SK-N-MC (cell line): ENCODE measurements at regions not wholly inside any gene's neighbourhood (a gene's known extent, or its start where the extent isn't known, plus 50 kb on each side); places are given as distances from the start of the nearest gene placed in this dataset.

ENCODE experiments used
- DNase-seq: peaks from one replicate; pipeline ENCODE4 v3.0.0-alpha.2; 2011; ENCODE audit warnings: low read depth, low spot score
- H3K27ac ChIP-seq: fragments of 200-600 bp; sonication (generic); 2 replicates; pipeline ENCODE4 v1.5.1; 2016; ENCODE audit warnings: mixed run types
- H3K36me3 ChIP-seq: fragments of 200-600 bp; sonication (generic); 2 replicates; pipeline ENCODE4 v1.6.1; 2017; ENCODE audit warnings: antibody characterized with exemption, low read length, mixed read lengths; ENCODE audit not compliant: insufficient read depth
- H3K4me3 ChIP-seq: fragments of 200-600 bp; sonication (generic); 2 replicates; pipeline ENCODE4 v1.5.1; 2016
- H3K9ac ChIP-seq: fragments of 200-600 bp; sonication (generic); 2 replicates; pipeline ENCODE4 v1.8.0; 2017; ENCODE audit warnings: mixed run types, mixed read lengths; ENCODE audit not compliant: insufficient read length
- H3K9me3 ChIP-seq: fragments of 200-600 bp; sonication (generic); 2 replicates; pipeline ENCODE4 v1.6.1; 2017; ENCODE audit warnings: low read depth, mild to moderate bottlenecking, antibody characterized with exemption, low read length, moderate library complexity, mixed read lengths
- EZH2 ChIP-seq: fragments of 200-600 bp; sonication (generic); IDR thresholded peaks from one replicate; pipeline ENCODE4 v1.6.1; 2017; ENCODE audit warnings: antibody characterized with exemption
- FOXP2 ChIP-seq: optimal IDR thresholded peaks from 2 replicates; pipeline ENCODE3; 2011; ENCODE audit warnings: mild to moderate bottlenecking, moderate library complexity; ENCODE audit not compliant: insufficient read depth; ENCODE audit errors: extremely low read length, control extremely low read depth
- POLR2AphosphoS5 ChIP-seq: IDR thresholded peaks from 2 replicates; pipeline ENCODE4 v1.6.1; 2012; ENCODE audit warnings: mild to moderate bottlenecking, low read depth, low read length, borderline replicate concordance

GRCh38 chr7:10120936-10121335 lies 852.7 kb upstream of the PHF14 start:
- no peak for DNase-seq
- TF ChIP-seq POLR2AphosphoS5 (no peak), FOXP2 (no peak), EZH2 (no peak)
- H3K9me3 ChIP-seq: no peaks in the 10 kb centered on the region
- no peak overlapping the region for H3K27ac ChIP-seq
- H3K9ac ChIP-seq: no peak overlapping the region
- H3K4me3 ChIP-seq: no peak overlapping the region
- no peaks in the 10 kb centered on the region for H3K36me3 ChIP-seq

- no peak for TF ChIP-seq EZH2
- no peak for TF ChIP-seq POLR2AphosphoS5
- no peak for TF ChIP-seq FOXP2
- Histone ChIP-seq H3K36me3 (no peaks in the 10 kb centered on the region), H3K9me3 (no peaks in the 10 kb centered on the region), H3K4me3 (no peak overlapping the region), H3K9ac (no peak overlapping the region), H3K27ac (peak overlapping the region; percentile 47; the same call in 1 of the 2 replicates)
- DNase-seq: no peak
Observed at GRCh38 chr7:10121631-10122030, 852.0 kb upstream of the PHF14 start.

GRCh38 chr7:10122551-10123100 lies 851.0 kb upstream of the PHF14 start:
- Histone ChIP-seq H3K9ac (no peak overlapping the region), H3K36me3 (no peaks in the 10 kb centered on the region), H3K4me3 (no peak overlapping the region), H3K9me3 (no peaks in the 10 kb centered on the region), H3K27ac (0 out of 2 replicates have a peak overlapping the region, but pooled peaks have one; percentile 2)
- TF ChIP-seq FOXP2 (no peak), EZH2 (no peak), POLR2AphosphoS5 (no peak)
- DNase-seq: no peak

DNA sequence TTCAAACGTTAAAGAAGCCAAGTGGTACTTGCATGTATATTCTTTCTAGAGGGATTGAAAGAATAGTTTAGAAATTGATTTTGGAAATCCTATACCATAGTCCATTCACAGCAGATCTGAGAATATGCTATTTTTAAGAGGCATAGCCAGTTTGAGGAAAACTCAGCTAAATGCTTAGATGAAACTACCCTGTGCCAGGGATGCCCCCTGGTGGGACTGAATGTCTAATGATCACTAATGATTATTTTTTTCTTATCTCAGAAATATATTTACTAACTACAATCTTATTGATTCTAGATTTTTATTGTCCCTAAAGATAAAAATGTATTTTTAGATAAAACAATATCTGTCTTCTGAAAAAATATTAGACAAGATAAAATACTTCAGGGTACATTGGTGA lies 844.9 kb upstream of the PHF14 start:
- no peaks in the 10 kb centered on the region for H3K9me3 ChIP-seq
- H3K4me3 ChIP-seq: no peak overlapping the region
- H3K36me3 ChIP-seq: no peaks in the 10 kb centered on the region
- TF ChIP-seq FOXP2 (no peak), POLR2AphosphoS5 (no peak), EZH2 (no peak)
- H3K9ac ChIP-seq: no peak overlapping the region
- no peak overlapping the region for H3K27ac ChIP-seq
- DNase-seq: no peak

- Histone ChIP-seq H3K9ac (no peak overlapping the region), H3K36me3 (no peaks in the 10 kb centered on the region), H3K27ac (no peak overlapping the region), H3K4me3 (no peak overlapping the region), H3K9me3 (no peaks in the 10 kb centered on the region)
- no peak for TF ChIP-seq EZH2
- no peak for TF ChIP-seq FOXP2
- no peak for TF ChIP-seq POLR2AphosphoS5
- no peak for DNase-seq
Observed at GRCh38 chr7:10138087-10138854, 835.4 kb upstream of the PHF14 start.

- Histone ChIP-seq H3K4me3 (no peak overlapping the region), H3K36me3 (no peaks in the 10 kb centered on the region), H3K9me3 (no peaks in the 10 kb centered on the region), H3K9ac (no peak overlapping the region), H3K27ac (no peak overlapping the region)
- no peak for TF ChIP-seq POLR2AphosphoS5
- no peak for TF ChIP-seq FOXP2
- no peak for TF ChIP-seq EZH2
- DNase-seq: no peak
Observed at GRCh38 chr7:10146271-10146670, 827.4 kb upstream of the PHF14 start.

- Histone ChIP-seq H3K9me3 (no peaks in the 10 kb centered on the region), H3K36me3 (no peaks in the 10 kb centered on the region), H3K27ac (no peak overlapping the region), H3K9ac (no peak overlapping the region), H3K4me3 (no peak overlapping the region)
- no peak for DNase-seq
- TF ChIP-seq FOXP2 (no peak), POLR2AphosphoS5 (no peak), EZH2 (no peak)
Observed at GRCh38 chr7:10156972-10157371, 816.7 kb upstream of the PHF14 start.

GRCh38 chr7:10181996-10182395 lies 791.7 kb upstream of the PHF14 start:
- H3K9me3 ChIP-seq: no peaks in the 10 kb centered on the region

More at GRCh38 chr7:10181996-10182395, 791.7 kb upstream of the PHF14 start:
- no peak for TF ChIP-seq FOXP2
- TF ChIP-seq POLR2AphosphoS5: no peak
- TF ChIP-seq EZH2: no peak
- Histone ChIP-seq H3K9ac (no peak overlapping the region), H3K27ac (no peak overlapping the region), H3K4me3 (no peak overlapping the region), H3K36me3 (no peaks in the 10 kb centered on the region)
- no peak for DNase-seq
